ENCODE measurements at regions not wholly inside any gene's neighbourhood (a gene's known extent, or its start where the extent isn't known, plus 50 kb on each side); places are given as distances from the start of the nearest gene placed in this dataset.

DNA sequence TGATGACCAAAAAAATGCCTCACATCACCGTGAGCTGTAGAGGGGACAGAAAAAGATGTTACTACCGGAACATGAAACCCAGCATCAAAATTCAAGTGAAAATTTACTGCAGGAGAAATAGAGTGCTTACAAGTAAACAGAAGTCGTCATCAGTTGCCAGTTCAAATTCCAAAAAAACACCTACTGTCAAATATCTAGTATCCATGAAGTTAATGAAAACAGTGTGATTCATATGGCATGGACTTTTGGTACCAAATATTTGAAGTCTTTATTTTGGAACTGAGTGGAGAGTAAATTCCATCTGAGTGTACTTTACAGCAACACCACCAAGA is 388.9 kb upstream of the SPOCK3 start:
- TF ChIP-seq CTCF (IDR thresholded peaks at IDR 0.05) (no peak), POLR2A (IDR thresholded peaks at IDR 0.05) (no peak)

Data from thyroid gland (tissue), 4 donors.